ENCODE measurements at regions not wholly inside any gene's neighbourhood (a gene's known extent, or its start where the extent isn't known, plus 50 kb on each side); places are given as distances from the start of the nearest gene placed in this dataset.

- TF ChIP-seq CTCF (IDR thresholded peaks at IDR 0.05; ENCODE audit: borderline replicate concordance, extremely low read depth, low read length, poor library complexity, severe bottlenecking), result no peak
- no peak for TF ChIP-seq EZH2 (IDR thresholded peaks at IDR 0.05; ENCODE audit: borderline replicate concordance, low read depth, low read length, severe bottlenecking)
Measured at GRCh38 chr13:29922896-29923295, 72.5 kb upstream of the UBL3 start.
